ENCODE measurements at regions not wholly inside any gene's neighbourhood (a gene's known extent, or its start where the extent isn't known, plus 50 kb on each side); places are given as distances from the start of the nearest gene placed in this dataset.

- Mint-ChIP-seq H3K4me3 (no peak overlapping the region), H3K27ac (no peak overlapping the region), H3K36me3 (no peaks in the 10 kb centered on the region), H3K4me1 (no peaks in the 10 kb centered on the region), H3K9me3 (no peaks in the 10 kb centered on the region), H3K27me3 (peaks cover 13% of the 10 kb centered on the region)
Observed at GRCh38 chr2:204289066-204289465, 256.2 kb upstream of the PARD3B start.

GRCh38 chr2:204292439-204292838 lies 252.8 kb upstream of the PARD3B start:
- Mint-ChIP-seq H3K4me3 (no peak overlapping the region), H3K9me3 (no peaks in the 10 kb centered on the region), H3K27me3 (peaks cover 14% of the 10 kb centered on the region), H3K4me1 (no peaks in the 10 kb centered on the region), H3K27ac (no peak overlapping the region), H3K36me3 (no peaks in the 10 kb centered on the region)

GRCh38 chr2:204293884-204294747 lies 251.2 kb upstream of the PARD3B start:
- H3K27ac Mint-ChIP-seq = no peak overlapping the region
- H3K4me3 Mint-ChIP-seq = no peak overlapping the region
- H3K36me3 Mint-ChIP-seq = no peaks in the 10 kb centered on the region
- H3K4me1 Mint-ChIP-seq = no peaks in the 10 kb centered on the region
- peaks cover 9% of the 10 kb centered on the region for H3K27me3 Mint-ChIP-seq
- H3K9me3 Mint-ChIP-seq = no peaks in the 10 kb centered on the region

GRCh38 chr2:204298404-204298803 lies 246.9 kb upstream of the PARD3B start:
- H3K27ac Mint-ChIP-seq = no peak overlapping the region
- H3K4me1 Mint-ChIP-seq = no peaks in the 10 kb centered on the region
- no peak overlapping the region for H3K4me3 Mint-ChIP-seq
- H3K36me3 Mint-ChIP-seq = no peaks in the 10 kb centered on the region
- no peaks in the 10 kb centered on the region for H3K9me3 Mint-ChIP-seq
- H3K27me3 Mint-ChIP-seq = peaks cover 4% of the 10 kb centered on the region

- Mint-ChIP-seq H3K9me3 (no peaks in the 10 kb centered on the region), H3K27me3 (peaks cover 4% of the 10 kb centered on the region), H3K4me1 (no peaks in the 10 kb centered on the region), H3K27ac (no peak overlapping the region), H3K4me3 (no peak overlapping the region), H3K36me3 (no peaks in the 10 kb centered on the region)
Observed at GRCh38 chr2:204299766-204300165, 245.5 kb upstream of the PARD3B start.

GRCh38 chr2:204306667-204307066 lies 238.6 kb upstream of the PARD3B start:
- no peaks in the 10 kb centered on the region for H3K36me3 Mint-ChIP-seq
- H3K27me3 Mint-ChIP-seq = peaks cover 4% of the 10 kb centered on the region
- H3K27ac Mint-ChIP-seq = no peak overlapping the region
- H3K4me3 Mint-ChIP-seq = no peak overlapping the region
- no peaks in the 10 kb centered on the region for H3K4me1 Mint-ChIP-seq
- H3K9me3 Mint-ChIP-seq = no peaks in the 10 kb centered on the region

- Mint-ChIP-seq H3K36me3 (no peaks in the 10 kb centered on the region), H3K4me1 (no peaks in the 10 kb centered on the region), H3K4me3 (no peak overlapping the region), H3K9me3 (no peaks in the 10 kb centered on the region), H3K27me3 (peaks cover 9% of the 10 kb centered on the region), H3K27ac (peak overlapping the region; percentile 52)
Observed at GRCh38 chr2:204312105-204312504, 233.2 kb upstream of the PARD3B start.

GRCh38 chr2:204313256-204313655 lies 232.0 kb upstream of the PARD3B start:
- Mint-ChIP-seq H3K9me3 (no peaks in the 10 kb centered on the region), H3K27ac (no peak overlapping the region), H3K36me3 (no peaks in the 10 kb centered on the region), H3K4me3 (no peak overlapping the region), H3K4me1 (no peaks in the 10 kb centered on the region), H3K27me3 (peaks cover 13% of the 10 kb centered on the region)

- Mint-ChIP-seq H3K4me3 (no peak overlapping the region), H3K36me3 (no peaks in the 10 kb centered on the region), H3K4me1 (no peaks in the 10 kb centered on the region), H3K9me3 (no peaks in the 10 kb centered on the region), H3K27ac (no peak overlapping the region), H3K27me3 (peaks cover 14% of the 10 kb centered on the region)
Observed at GRCh38 chr2:204315236-204315662, 230.0 kb upstream of the PARD3B start.

- Mint-ChIP-seq H3K36me3 (no peaks in the 10 kb centered on the region), H3K4me3 (no peak overlapping the region), H3K27me3 (peaks cover 13% of the 10 kb centered on the region), H3K4me1 (no peaks in the 10 kb centered on the region), H3K9me3 (no peaks in the 10 kb centered on the region), H3K27ac (no peak overlapping the region)
Observed at GRCh38 chr2:204317640-204318039, 227.6 kb upstream of the PARD3B start.

- Mint-ChIP-seq H3K4me3 (no peak overlapping the region), H3K27me3 (peaks cover 6% of the 10 kb centered on the region), H3K36me3 (no peaks in the 10 kb centered on the region), H3K27ac (no peak overlapping the region), H3K9me3 (no peaks in the 10 kb centered on the region), H3K4me1 (peaks cover 4% of the 10 kb centered on the region)
Observed at GRCh38 chr2:204321027-204321800, 224.1 kb upstream of the PARD3B start.

- H3K4me1 Mint-ChIP-seq = peaks cover 4% of the 10 kb centered on the region
- H3K27me3 Mint-ChIP-seq = peaks cover 5% of the 10 kb centered on the region
Observed at GRCh38 chr2:204321910-204322751, 223.1 kb upstream of the PARD3B start.

GRCh38 chr2:204325468-204325867 lies 219.8 kb upstream of the PARD3B start:
- Mint-ChIP-seq H3K27ac (no peak overlapping the region), H3K36me3 (no peaks in the 10 kb centered on the region), H3K4me3 (no peak overlapping the region), H3K9me3 (no peaks in the 10 kb centered on the region), H3K27me3 (no peaks in the 10 kb centered on the region), H3K4me1 (peaks cover 4% of the 10 kb centered on the region)

More at GRCh38 chr2:204321910-204322751, 223.1 kb upstream of the PARD3B start:
- no peak overlapping the region for H3K27ac Mint-ChIP-seq
- no peaks in the 10 kb centered on the region for H3K9me3 Mint-ChIP-seq
- no peaks in the 10 kb centered on the region for H3K36me3 Mint-ChIP-seq
- no peak overlapping the region for H3K4me3 Mint-ChIP-seq

GRCh38 chr2:204328373-204328772 lies 216.9 kb upstream of the PARD3B start:
- H3K27me3 Mint-ChIP-seq = no peaks in the 10 kb centered on the region
- H3K9me3 Mint-ChIP-seq = no peaks in the 10 kb centered on the region
- no peaks in the 10 kb centered on the region for H3K36me3 Mint-ChIP-seq
- H3K4me3 Mint-ChIP-seq = no peak overlapping the region
- no peak overlapping the region for H3K27ac Mint-ChIP-seq
- peaks cover 4% of the 10 kb centered on the region for H3K4me1 Mint-ChIP-seq

- Mint-ChIP-seq H3K27ac (no peak overlapping the region), H3K4me3 (no peak overlapping the region), H3K4me1 (peaks cover 4% of the 10 kb centered on the region), H3K9me3 (no peaks in the 10 kb centered on the region), H3K27me3 (peaks cover 3% of the 10 kb centered on the region), H3K36me3 (no peaks in the 10 kb centered on the region)
Observed at GRCh38 chr2:204329016-204329415, 216.3 kb upstream of the PARD3B start.

All from activated naive CD4-positive, alpha-beta T cell treated with anti-CD3 and anti-CD28 coated beads, Interleukin-2, amount 50 U/mL, for 24 hours (primary cell).